Right lobe of liver (tissue), 6 donors: ENCODE measurements at regions not wholly inside any gene's neighbourhood (a gene's known extent, or its start where the extent isn't known, plus 50 kb on each side); places are given as distances from the start of the nearest gene placed in this dataset.

Experiments used
- ATAC-seq, 4 donors: fragments of 200-7000 bp; cut with Tn5 transposase; one replicate each; pipeline ENCODE4 v1.9.1; 2020; ENCODE audit warnings: mild to moderate bottlenecking in 4 of 4, moderate library complexity in 4 of 4
- DNase-seq, 3 donors: peaks; one replicate each; pipeline ENCODE4 v3.0.0-alpha.2; 2020
- H3K27ac ChIP-seq, 3 donors: fragments of 200-600 bp; one replicate each; pipeline ENCODE4 v1.8.0; 2022
- H3K27me3 ChIP-seq, 2 donors: fragments of 200-600 bp; one replicate each; pipeline ENCODE4 v1.8.0; 2022
- H3K36me3 ChIP-seq, 4 donors: fragments of 200-600 bp; sonication (generic) in 1 of 4; one replicate each; pipeline versions ENCODE4 v1.5.1 to v1.8.0; 2017 to 2022; ENCODE audit warnings: control low read depth in 1 of 4
- H3K4me1 ChIP-seq, 4 donors: fragments of 200-600 bp; sonication (generic) in 1 of 4; one replicate each; pipeline versions ENCODE4 v1.5.1 to v1.8.0; 2017 to 2022; ENCODE audit warnings: control low read depth in 1 of 4
- H3K4me3 ChIP-seq, 3 donors: fragments of 200-600 bp; one replicate each; pipeline ENCODE4 v1.8.0; 2022
- H3K9me3 ChIP-seq, 4 donors: fragments of 200-600 bp; sonication (generic) in 1 of 4; one replicate each; pipeline versions ENCODE4 v1.5.1 to v1.8.0; 2017 to 2022; ENCODE audit warnings: control low read depth in 1 of 4
- POLR2A ChIP-seq: fragments of 450-650 bp; IDR thresholded peaks from one replicate; pipeline ENCODE4 v1.6.1; 2017; ENCODE audit warnings: antibody characterized with exemption, mild to moderate bottlenecking
- WGBS: methylation state at CpG from one replicate; pipeline ENCODE4 v1.1.6; 2018; ENCODE audit warnings: low coverage, low lambda C conversion rate; ENCODE audit not compliant: insufficient coverage; ENCODE audit errors: missing lambda C conversion rate; 5-methylcytosine and 5-hydroxymethylcytosine counted together
- intact Hi-C, 2 donors: fragments of 100-400 bp; cut with DNase I; formaldehyde crosslinking; loops; one replicate each; pipeline versions ENCODE4 v1.11.2 to v1.14.1; 2022
- TF ChIP-seq, protein P1 (sequence below), 4 donors: fragments of 200-600 bp in 3 of 4; fragments of 450-650 bp in 1 of 4; IDR thresholded peaks; one replicate each; pipeline versions ENCODE4 v1.5.1 to v1.8.0; 2016 to 2022; ENCODE audit warnings: antibody characterized with exemption in 4 of 4, mild to moderate bottlenecking in 2 of 4
- donor health status: DM: no; HTN: yes; CAD: no.
- donor health status: DM: no; HTN: no; CAD: no.
- donor health status: DM: no; HTN: no; CAD: no.
- donor health status: DM: no; HTN: yes; CAD: no.
- donor health status: DM: no; HTN: yes; CAD: no.

DNA sequence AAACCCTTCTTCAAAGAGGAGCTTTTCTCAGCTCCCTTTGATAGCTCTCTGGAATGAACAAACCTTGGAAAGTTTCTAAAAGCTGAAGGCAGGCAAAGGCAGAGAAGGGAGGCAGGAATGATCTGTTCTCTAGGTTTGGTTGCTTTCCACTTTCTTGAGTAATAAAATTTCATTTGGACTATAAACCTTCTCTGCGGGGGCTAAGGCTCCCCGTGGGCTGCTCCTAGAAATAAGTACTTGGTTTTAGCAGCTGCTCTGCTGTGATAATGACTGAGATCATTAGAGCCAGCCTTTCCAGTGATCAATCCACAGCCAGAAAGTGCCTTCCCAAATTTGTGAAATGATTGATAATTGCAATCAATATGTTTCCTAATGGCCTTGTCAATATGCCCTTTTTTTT lies 183.8 kb upstream of the HTR2A start:
- no peak for DNase-seq
- Histone ChIP-seq H3K9me3 (no peaks in the 10 kb centered on the region), H3K36me3 (no peaks in the 10 kb centered on the region), H3K27me3 (no peaks in the 10 kb centered on the region), H3K4me3 (no peak overlapping the region), H3K27ac (no peak overlapping the region), H3K4me1 (no peaks in the 10 kb centered on the region)
- no peak for ATAC-seq
- 44% methylated on average over 2 of the region's 2 CpGs for WGBS
- intact Hi-C loops, result no loop called here
- no peak for TF ChIP-seq POLR2A
- TF ChIP-seq, protein P1, sequence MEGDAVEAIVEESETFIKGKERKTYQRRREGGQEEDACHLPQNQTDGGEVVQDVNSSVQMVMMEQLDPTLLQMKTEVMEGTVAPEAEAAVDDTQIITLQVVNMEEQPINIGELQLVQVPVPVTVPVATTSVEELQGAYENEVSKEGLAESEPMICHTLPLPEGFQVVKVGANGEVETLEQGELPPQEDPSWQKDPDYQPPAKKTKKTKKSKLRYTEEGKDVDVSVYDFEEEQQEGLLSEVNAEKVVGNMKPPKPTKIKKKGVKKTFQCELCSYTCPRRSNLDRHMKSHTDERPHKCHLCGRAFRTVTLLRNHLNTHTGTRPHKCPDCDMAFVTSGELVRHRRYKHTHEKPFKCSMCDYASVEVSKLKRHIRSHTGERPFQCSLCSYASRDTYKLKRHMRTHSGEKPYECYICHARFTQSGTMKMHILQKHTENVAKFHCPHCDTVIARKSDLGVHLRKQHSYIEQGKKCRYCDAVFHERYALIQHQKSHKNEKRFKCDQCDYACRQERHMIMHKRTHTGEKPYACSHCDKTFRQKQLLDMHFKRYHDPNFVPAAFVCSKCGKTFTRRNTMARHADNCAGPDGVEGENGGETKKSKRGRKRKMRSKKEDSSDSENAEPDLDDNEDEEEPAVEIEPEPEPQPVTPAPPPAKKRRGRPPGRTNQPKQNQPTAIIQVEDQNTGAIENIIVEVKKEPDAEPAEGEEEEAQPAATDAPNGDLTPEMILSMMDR (IDR thresholded peaks at IDR 0.05), result no peak

DNA sequence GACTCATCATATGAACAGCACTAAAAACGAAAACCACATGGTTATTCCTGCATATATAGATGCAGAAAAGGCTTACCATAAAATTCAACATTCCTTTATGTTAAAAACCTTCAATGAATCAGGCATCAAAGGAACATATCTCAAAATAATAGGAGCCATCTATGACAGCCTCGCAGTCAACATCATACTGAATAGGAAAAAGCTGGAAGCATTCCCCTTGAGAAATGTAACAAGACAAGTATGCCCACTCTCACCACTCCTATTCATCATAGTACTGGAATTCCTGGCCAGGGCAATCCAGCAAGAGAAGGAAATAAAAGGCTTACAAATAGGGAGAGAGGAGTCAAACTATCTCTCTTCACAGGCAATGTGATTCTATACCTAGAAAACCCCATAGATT lies 179.6 kb upstream of the HTR2A start:
- no peaks in the 10 kb centered on the region for H3K36me3 ChIP-seq
- no peak overlapping the region for H3K27ac ChIP-seq
- H3K4me1 ChIP-seq, result no peaks in the 10 kb centered on the region
- WGBS, result 16% methylated on average over 2 of the region's 2 CpGs
- no peaks in the 10 kb centered on the region for H3K27me3 ChIP-seq
- ATAC-seq (no peak), DNase-seq (no peak)
- H3K9me3 ChIP-seq, result no peaks in the 10 kb centered on the region
- intact Hi-C loops, result no loop called here
- TF ChIP-seq, protein P1 (IDR thresholded peaks at IDR 0.05), result no peak
- TF ChIP-seq POLR2A, result no peak
- no peak overlapping the region for H3K4me3 ChIP-seq

DNA sequence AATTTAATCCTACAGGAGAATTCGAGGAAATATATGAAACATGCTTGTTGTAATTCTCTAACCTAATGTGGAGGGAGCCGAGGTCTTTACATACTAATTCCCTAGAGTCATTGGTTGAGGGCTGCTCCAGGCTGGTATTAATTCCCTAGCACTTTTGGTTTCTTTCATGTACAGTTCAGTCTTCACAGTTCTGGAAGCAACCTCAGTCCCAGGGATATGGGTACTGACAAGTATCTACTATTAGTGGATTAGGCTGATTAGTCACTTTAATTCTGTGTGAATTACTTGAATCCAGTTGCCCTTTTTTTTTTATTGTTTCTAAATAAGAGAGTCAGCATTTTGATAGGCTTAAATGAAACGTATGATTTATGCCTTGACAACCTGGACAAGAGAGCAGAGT lies 172.3 kb upstream of the HTR2A start:
- TF ChIP-seq, protein P1 (IDR thresholded peaks at IDR 0.05), result no peak
- TF ChIP-seq POLR2A, result no peak
- H3K27ac ChIP-seq, result no peak overlapping the region
- no peaks in the 10 kb centered on the region for H3K4me1 ChIP-seq
- intact Hi-C loops, result no loop called here
- H3K9me3 ChIP-seq, result no peaks in the 10 kb centered on the region
- no peaks in the 10 kb centered on the region for H3K36me3 ChIP-seq
- 68% methylated on average over 3 of the region's 3 CpGs for WGBS
- DNase-seq (no peak), ATAC-seq (no peak)
- H3K27me3 ChIP-seq, result no peaks in the 10 kb centered on the region
- H3K4me3 ChIP-seq, result no peak overlapping the region

DNA sequence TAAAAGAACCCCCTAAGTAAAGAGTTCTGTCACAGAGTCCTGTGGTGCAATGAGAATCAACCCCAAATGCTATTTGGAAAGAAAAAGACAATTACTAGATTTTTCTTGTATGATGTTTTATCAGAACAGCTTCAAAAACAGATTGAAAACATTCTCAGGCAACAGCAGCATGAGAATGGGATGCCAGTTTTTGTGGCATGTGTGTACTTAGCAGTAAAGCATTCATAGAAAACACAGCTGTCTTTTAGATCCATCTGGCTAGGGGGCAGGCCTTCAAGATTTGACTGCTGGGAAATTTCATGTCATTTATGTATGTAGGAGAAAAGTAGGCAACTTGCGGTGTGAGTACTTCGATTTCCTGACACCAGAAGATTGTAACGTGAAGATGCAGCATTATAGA lies 170.5 kb upstream of the HTR2A start:
- Histone ChIP-seq H3K9me3 (no peaks in the 10 kb centered on the region), H3K4me3 (no peak overlapping the region), H3K27me3 (no peaks in the 10 kb centered on the region), H3K36me3 (no peaks in the 10 kb centered on the region), H3K27ac (no peak overlapping the region), H3K4me1 (no peaks in the 10 kb centered on the region)
- DNase-seq, result no peak
- TF ChIP-seq POLR2A, result no peak
- TF ChIP-seq, protein P1 (IDR thresholded peaks at IDR 0.05), result no peak
- WGBS, result 69% methylated on average over 3 of the region's 3 CpGs
- ATAC-seq, result no peak
- intact Hi-C loops, result no loop called here

DNA sequence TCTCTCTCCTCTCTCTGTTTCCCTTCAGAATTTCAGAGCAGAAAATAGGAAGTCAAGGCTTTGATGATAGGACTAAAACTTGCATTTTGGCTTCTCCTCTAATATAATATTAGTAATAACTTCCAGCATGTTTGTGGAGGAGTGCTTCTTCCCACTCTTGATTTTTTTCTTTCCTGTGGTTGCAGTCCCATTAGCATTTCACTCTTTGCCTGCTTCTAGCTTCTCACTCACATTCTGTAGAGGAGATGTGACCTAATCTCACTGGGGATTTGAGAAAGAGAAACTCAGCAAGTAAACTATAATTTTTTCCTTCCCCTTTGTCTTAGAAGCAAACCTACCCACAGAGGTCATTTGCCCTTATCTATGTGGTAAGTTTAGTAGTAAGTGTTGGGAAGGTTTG lies 169.4 kb upstream of the HTR2A start:
- intact Hi-C loops, result no loop called here
- no peak for DNase-seq
- TF ChIP-seq POLR2A, result no peak
- TF ChIP-seq, protein P1 (IDR thresholded peaks at IDR 0.05), result no peak
- no peaks in the 10 kb centered on the region for H3K9me3 ChIP-seq
- no peak overlapping the region for H3K4me3 ChIP-seq
- ATAC-seq, result no peak
- no peak overlapping the region for H3K27ac ChIP-seq
- no peaks in the 10 kb centered on the region for H3K36me3 ChIP-seq
- no peaks in the 10 kb centered on the region for H3K27me3 ChIP-seq
- no peaks in the 10 kb centered on the region for H3K4me1 ChIP-seq
